GM19023 (cell line): ENCODE measurements at regions not wholly inside any gene's neighbourhood (a gene's known extent, or its start where the extent isn't known, plus 50 kb on each side); places are given as distances from the start of the nearest gene placed in this dataset.
A peak's percentile ranks its signal among the peaks of the same experiment; 100 is the strongest.

Experiments
- ATAC-seq: cut with Tn5 transposase; IDR thresholded peaks from one replicate; pipeline ENCODE4 v1.9.1; 2021; ENCODE audit warnings: mild to moderate bottlenecking, moderate library complexity; ENCODE audit not compliant: unreplicated experiment

GRCh38 chr4:81963015-81963762 lies 410.6 kb downstream of the HNRNPD start:
- no peak for ATAC-seq

GRCh38 chr4:81960961-81961360 lies 412.8 kb downstream of the HNRNPD start:
- no peak for ATAC-seq

GRCh38 chr4:81954271-81954670 lies 419.5 kb downstream of the HNRNPD start:
- ATAC-seq = no peak

GRCh38 chr4:81951891-81952455 lies 421.8 kb downstream of the HNRNPD start:
- ATAC-seq = no peak

- no peak for ATAC-seq
Measured at GRCh38 chr4:81946996-81947395, 426.8 kb downstream of the HNRNPD start.

DNA sequence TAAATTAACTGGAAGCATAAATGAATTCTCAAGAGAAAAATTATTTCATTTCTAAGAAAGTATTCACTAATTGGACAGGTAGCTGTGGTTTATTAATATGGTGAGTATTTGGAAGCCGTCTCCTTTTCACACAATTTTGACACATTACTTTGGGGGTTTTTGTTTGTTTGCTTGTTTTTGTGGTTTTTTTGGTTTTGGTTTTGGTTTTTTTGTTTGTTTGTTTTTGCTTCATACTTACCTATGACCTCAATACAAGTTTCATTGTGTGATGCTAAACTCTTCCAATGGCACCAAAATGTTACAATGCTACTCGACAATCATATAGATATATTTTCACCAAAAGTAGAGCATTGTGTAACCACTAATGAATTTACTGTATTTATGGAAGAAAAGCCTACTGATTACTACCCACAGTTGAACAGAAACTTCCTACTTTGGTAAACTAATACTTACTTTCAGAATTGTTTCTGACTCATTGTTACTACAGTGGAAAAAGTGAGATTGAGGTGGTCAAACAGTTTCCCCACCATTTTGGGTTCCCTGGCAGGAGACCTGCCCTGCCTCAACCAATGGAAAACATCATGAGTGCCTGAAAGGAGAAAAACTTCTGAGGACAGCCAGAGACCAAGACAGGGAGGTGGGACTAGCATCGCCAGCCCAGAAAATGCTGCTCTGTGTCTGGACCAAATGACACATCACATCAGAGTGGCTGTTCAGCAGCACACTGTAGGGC lies 443.1 kb downstream of the HNRNPD start:
- ATAC-seq = no peak

- no peak for ATAC-seq
Measured at GRCh38 chr4:81923140-81923539, 450.7 kb downstream of the HNRNPD start.

DNA sequence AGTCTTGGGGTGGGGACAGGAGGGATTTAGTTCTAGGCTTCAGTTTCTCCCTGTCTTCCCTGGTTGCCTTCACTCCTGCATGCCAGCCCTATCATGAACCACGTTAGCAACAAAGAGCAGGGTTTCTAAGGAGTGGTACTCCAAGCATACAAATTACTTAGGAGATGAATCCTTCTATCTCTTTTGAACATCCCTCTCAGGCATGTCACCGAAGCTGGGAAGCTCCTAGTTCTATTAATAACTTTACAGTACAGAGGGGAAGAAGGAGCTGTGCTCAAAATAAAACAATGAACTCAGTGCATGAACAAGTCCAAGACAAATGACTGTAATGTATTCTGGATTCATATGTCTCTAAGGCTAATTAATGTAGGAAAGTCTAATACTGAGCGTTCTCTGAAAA lies 450.6 kb upstream of the RASGEF1B start:
- no peak for ATAC-seq

DNA sequence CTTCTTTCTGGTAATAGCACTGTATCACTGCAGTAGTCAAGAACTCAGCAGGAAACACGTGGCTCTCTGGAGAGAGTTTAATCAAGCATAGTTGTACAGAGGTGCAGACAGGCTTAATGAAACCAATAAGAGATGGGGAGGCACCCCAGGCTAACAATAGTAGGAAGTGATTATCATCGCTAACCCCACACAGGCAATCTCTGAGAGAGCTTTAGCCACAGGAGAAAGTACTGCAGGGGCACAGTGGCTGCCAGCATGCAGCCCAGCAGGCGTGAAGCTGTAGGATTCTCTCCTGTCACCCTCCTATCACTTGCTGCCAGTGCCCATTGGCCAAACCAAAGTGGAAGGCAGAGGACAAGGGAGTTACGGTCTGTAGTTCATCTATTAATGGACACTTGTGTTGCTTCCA lies 450.0 kb upstream of the RASGEF1B start:
- ATAC-seq = no peak

DNA sequence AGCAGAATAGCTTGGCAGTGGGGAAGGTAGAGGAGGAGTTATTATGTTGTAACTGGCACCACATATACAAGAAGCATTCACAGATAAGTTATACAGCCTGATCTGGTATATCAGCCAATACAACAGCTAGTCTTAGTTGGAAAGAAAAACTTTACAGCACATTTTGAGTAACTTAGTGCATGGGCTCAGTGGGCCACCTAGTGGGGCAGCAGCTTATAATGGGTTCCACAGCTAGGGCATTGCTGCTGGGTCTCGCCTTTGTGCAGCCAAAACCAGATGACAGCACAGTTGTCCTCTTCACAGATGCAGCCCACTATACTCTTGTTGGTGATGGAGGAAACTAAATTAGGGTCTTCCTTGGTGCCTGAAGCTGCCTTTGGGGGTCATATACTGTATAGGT lies 448.1 kb upstream of the RASGEF1B start:
- ATAC-seq = no peak

DNA sequence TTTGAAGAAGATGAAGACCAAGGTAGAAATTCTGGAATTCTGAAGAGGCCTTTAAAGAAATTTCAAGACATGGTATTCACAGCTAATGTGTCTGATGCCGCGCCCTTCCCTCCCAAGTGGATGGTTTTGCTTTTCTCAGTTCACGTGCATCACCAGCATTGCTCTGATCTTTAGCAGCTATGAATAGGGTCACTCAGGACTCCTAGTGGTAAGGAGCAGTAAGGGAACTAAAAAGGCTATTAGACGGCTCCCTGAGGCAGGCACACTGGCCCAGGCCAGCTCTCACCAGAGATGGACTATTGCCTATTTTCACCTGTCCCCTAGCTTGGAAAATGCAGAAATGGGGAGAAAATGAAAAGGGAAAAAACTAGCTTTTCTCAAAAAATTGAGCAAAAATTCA lies 447.5 kb upstream of the RASGEF1B start:
- ATAC-seq = peak; percentile 70

DNA sequence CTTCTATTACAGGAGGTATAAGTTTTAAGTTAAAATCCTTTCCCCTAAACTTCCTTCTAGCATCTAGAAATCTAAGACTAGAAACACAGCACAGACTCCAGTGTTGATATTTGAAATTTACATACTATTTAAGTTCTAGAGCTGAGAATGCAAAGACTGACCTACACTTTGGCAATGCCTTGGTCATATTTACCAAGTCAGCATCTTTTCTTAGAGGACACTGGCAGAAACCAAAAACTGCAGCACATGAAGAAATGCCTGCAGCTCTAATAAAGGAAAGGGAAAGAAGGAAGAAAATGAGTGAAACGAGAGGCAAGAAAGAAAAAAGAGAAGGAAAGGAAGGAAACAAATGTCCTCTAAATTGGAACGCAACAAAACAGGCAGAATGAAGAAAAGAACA lies 443.7 kb upstream of the RASGEF1B start:
- no peak for ATAC-seq

GRCh38 chr4:81914623-81915022 lies 442.9 kb upstream of the RASGEF1B start:
- peak; percentile 56 for ATAC-seq

DNA sequence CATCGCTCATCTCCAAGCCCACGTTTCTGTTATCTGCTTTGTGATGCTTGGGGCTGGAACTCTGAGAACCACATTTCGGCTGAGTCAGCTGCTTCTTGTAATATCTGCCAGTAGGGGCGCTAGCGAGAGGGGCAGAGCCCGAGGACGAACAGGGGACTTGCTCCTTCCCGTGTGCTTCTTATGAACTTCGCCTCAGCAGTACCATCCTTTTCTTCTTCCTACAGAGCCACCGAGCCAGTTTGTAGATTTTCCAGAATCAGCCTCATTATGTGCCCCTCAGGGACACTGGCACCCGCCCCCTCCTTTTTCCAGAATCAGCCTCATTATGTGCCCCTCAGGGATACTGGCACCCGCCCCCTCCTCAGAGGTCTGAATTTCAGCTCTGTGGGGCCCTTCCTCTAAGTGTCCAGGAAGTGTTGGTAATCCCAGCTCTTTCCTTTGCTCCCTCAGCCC lies 441.7 kb upstream of the RASGEF1B start:
- peak; percentile 73 for ATAC-seq

- ATAC-seq = no peak
Measured at GRCh38 chr4:81912376-81913030, 440.8 kb upstream of the RASGEF1B start.

- ATAC-seq = no peak
Measured at GRCh38 chr4:81906905-81907304, 435.2 kb upstream of the RASGEF1B start.

GRCh38 chr4:81905971-81906370 lies 434.3 kb upstream of the RASGEF1B start:
- peak; percentile 97 for ATAC-seq

DNA sequence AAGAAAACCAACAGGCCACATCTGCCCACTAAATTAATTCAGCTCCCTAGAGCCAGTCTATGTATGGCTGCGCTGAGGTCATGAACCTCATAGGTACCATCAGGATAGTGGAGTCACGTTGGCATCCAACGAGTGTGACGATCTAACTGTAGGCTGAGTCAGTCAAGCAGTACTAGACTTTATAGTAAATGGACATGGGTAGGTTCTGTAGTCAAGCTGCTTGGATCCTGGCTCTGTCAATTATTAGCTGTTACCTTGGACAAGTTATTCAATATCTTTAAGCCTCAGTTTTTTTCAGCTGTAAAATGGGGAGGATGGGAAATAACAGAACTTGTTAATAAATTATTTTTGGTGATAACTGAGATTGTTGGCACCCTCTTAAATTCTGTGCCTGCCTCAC lies 432.4 kb upstream of the RASGEF1B start:
- no peak for ATAC-seq

DNA sequence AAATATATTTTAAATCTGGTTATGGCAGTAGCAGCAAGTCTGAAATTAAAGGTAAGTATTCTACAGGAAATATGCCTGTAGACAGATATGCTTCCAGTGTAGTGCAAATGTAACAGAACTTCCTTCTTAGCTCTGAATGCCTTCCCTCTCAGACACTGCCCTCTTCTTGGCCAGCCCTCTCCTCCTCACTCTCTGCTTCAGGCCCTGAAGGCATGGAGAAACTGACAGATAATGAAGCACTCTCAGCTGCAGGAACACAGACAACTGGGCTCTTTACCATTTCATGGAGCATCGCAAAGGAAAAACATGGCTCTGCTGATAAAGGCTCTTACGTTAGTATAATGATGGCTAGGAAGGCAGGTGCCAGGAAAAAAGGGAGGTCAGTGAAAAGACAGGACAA lies 431.5 kb upstream of the RASGEF1B start:
- ATAC-seq = no peak

DNA sequence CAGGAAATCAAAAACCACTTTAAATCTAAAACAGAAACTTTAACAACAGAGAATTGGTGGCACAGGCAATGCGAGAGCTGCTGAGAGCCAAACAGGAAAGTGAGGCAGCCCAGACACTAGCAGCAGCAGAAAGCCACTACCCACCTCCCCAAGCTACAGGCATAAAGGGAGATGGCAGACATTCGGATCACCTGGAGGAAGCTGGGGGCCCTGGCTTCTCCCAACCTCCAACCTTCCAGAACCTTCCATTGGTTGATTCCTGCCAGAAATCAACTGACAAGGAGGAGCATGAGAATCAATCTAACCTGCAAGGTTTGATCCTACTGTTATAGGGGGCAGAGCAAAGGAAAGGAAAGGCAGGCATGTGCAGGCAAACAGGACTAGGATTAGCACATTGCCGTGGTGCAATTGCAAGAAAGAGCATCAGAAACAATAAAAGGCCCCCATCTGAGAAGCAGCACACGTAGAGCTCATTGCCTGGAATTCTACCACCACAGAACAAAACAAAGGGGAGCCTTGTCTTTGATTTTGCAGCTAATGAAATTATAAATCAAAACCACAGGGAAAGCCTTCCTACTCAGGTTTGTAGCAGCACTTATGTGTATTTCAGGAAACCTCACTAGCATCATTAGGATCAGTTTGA lies 427.3 kb upstream of the RASGEF1B start:
- no peak for ATAC-seq

GRCh38 chr4:81896936-81897335 lies 425.2 kb upstream of the RASGEF1B start:
- ATAC-seq = no peak
